Occipital lobe (tissue), 1 donor: ENCODE measurements at regions not wholly inside any gene's neighbourhood (a gene's known extent, or its start where the extent isn't known, plus 50 kb on each side); places are given as distances from the start of the nearest gene placed in this dataset.

Experiments
- DNase-seq: peaks from one replicate; lab custom pipeline; 2025; lab: John Stamatoyannopoulos, UW

- DNase-seq: no peak
Measured at GRCh38 chrX:131778269-131779218, 234.7 kb downstream of the OR13H1 start.

GRCh38 chrX:131779306-131779705, 235.4 kb downstream of the OR13H1 start:
- no peak for DNase-seq

DNA sequence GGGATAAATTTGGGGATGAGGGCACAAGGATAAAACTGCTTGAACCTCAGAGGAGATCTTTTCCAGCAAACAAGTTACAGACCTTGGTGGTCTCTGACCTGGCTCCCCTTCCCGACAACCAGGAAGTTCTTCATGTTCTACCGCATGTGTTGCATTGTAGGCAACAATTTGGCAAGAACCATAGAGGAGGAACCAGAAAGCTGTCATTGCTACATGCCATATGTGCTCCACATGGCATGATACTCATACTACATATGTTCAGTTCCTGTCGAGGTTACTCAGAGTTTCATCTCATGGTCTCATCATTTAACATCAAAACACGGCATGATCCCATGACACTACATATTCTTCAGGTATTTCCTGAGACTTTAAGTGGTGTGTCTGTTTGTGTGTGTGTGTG, 235.9 kb downstream of the OR13H1 start:
- DNase-seq: no peak

GRCh38 chrX:131782646-131783045, 238.8 kb downstream of the OR13H1 start:
- DNase-seq: no peak

GRCh38 chrX:131783555-131784308, 239.4 kb upstream of the STK26 start:
- no peak for DNase-seq

DNA sequence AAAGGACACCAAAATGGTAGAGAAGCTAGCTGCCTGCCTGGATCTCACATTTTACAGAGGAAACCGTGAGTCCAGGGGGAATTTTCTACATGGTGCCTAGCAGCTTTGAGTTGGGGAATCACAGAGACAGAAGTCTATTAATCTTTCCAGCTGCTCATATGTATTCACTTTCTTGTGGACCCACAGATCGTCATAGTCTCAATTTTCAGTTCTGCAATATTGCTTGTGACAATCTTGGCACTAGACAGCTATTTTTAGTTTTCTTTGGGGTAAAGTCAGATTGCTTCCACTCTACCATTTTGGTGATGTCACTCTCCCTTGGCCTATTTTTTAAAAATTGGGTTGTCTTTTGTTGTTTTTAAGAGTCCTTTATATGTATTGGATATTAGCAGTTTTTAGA, 233.4 kb upstream of the STK26 start:
- no peak for DNase-seq

- DNase-seq: no peak
Measured at GRCh38 chrX:131791608-131792355, 231.3 kb upstream of the STK26 start.

- no peak for DNase-seq
Measured at GRCh38 chrX:131792356-131792749, 230.7 kb upstream of the STK26 start.

DNA sequence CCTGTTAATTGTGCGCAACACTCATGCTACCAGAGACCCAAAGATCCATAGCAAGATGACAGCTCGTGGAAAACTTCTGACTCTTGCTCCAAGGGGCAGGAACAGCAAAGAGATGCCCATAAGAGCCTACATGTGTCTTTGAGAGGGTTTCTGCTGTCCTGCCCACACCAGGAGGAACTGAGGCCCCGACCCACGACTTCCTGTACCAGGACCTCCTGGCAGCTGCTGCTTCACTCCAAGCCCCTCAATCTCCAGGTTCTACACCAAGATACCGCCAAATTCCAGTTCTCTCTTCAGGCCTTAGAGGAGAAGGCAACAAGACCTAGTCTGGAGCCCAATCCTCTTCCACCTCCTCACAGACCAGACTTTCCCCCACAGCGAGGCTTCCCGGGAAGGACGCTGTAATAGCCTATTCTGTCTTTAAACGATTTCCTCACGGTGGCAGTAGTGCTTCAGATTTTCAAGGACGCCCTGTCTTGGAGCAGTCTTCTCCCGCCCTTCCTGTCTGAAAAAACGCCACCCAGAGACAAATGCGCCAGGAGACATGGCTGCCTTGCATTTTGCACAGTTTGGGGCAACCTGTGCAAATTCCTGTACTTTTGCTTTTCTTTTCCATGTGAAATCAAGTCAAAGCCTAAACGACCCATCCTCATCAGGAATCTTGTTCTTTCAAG, 230.2 kb upstream of the STK26 start:
- no peak for DNase-seq

- no peak for DNase-seq
Measured at GRCh38 chrX:131795442-131796229, 227.5 kb upstream of the STK26 start.

GRCh38 chrX:131801066-131801465, 222.0 kb upstream of the STK26 start:
- no peak for DNase-seq

- no peak for DNase-seq
Measured at GRCh38 chrX:131801911-131802310, 221.2 kb upstream of the STK26 start.

DNA sequence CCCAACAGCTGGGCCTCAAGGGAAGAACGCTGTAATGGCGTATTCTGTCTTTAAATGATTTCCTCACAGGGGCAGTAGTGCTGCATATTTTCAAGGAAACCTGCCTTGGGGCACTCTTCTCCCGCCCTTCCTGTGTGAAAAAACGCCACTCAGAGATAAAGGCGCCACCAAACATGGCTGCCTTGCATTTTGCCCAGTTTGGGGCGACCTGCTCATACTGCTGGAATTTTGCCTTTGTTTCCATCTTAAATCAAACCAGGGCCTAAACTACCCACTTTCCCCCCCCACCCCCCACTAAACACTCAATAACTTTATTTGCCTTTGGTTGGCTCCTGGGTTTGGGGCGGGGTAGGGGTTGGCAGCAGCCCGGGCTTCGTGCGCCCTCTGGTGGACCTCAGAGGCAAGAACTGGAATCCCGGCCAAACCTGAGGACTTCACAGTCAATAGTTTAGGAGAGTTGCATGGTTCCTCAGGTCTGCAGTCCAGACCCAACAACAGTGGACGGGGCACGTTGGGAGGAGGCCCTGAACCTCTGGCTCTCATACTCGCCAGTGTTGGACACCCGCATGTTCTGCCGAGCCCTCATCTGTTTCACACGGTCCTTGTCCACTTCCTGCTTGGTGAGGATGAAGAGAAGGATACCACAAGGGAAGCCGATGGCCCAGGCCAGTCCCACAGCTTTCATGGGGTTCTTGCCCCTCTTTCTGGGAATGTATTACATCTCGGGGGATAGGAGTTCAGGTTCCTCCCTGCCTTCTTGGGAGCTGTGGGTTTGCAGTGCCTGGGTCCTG, 220.1 kb upstream of the STK26 start:
- DNase-seq: no peak

DNA sequence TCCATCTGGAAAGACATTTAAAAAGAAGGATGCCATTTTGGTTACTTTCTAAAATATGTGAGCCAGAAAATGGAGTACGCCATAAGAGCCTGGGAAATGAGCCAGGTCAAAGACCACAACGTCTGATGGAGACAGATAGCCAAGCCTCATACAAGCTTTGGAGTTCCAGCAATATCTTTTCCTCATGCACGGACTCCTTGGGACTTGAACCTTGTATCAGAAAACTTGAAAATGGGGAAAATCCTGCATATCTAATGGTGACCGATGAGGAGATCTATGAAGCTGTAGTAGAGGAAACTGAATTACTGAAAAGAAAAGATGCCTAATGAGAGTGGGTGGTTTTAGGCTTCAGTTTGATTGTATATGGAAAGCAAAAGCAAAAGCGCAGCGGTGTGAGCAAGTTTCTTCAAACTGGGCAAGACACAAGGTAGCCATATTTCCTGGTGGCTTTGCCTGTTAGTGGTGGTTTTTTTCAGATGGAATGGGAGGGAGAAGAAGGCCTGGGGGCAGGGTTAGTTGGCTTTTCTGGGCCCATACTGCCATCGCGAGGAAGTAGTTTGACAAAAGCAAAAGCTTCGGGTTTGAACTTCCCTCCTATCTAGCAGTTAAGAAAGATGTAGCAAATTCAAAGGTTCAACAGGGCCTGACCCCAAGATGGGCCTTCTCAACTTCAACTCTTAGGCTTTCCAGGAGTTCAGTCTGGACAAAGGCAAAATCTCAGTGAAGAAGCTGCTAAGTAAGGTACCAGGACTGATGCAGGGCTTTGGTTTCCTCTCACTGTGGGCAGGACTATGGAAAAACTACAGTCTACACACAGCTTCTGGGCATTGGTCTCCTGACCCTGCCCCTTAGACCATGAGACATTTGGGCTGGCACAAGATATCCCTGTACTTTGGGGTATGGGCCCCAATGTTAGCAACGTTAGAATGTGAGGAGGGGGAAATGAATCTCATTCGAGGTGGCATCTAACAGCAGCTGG, 210.0 kb upstream of the STK26 start:
- DNase-seq: no peak

- DNase-seq: peak; percentile 8
Measured at GRCh38 chrX:131816551-131817136, 206.5 kb upstream of the STK26 start.

DNA sequence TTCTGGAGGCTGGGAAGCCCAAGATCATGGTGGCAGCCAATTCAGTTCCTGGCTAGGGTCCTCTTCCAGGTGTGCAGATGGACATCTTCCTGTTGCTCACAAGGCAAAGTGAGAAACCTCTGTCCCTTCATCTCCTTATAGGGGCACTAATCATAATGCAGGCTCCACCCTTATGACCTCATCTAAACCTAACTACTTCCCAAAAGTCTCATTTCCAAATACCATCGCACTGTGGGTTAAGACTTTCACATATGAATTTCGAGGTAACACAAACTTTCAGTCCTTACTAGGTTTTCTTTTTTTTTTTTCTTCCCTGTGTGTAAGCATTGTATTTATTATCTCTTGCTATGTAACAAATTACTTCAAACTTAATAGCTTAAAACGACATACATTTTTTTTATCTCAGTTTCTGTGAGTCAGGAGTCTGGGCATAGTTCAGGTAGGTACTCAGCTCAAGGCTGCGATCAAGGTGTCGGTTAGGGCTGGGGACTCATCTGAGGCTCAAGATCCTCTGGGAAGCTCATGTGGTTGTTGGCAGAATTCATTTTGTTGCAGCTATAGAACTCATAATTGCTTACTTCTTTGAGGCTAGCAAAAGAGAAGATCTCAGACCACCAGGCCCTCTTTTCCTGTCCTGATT, 204.7 kb upstream of the STK26 start:
- no peak for DNase-seq

DNA sequence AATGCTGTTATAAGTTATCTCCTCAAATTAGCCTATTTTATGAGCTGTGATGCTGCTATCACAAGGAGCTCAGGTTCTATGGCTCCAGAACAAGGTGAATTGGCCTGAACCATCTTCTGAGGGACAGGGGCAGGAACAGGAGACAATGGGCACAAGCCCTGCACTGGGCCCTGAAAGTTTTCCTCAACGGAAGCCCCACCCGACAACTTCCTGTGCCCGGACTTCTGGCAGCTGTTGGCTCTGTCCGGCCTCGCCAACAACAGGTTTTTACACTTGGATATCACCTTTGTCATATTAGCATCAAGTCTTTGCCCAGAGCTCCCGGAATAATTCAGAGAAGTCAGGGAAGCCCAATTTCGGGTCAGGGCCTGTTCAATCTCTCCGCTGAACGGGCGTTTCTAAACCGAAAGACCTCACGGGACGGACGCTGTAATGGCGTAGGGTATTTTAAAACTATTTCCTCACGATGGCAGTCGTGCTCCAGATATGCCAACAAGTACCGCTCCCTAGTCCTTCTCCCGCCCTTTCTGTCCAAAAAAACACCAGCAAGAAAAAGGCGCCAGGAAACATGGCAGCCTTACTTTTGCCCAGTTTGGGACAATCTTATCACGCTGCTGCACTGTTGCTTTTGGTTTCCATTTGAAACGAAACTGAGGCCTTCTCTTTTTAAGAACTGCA, 201.0 kb upstream of the STK26 start:
- DNase-seq: no peak
